ENCODE measurements at regions not wholly inside any gene's neighbourhood (a gene's known extent, or its start where the extent isn't known, plus 50 kb on each side); places are given as distances from the start of the nearest gene placed in this dataset.

DNA sequence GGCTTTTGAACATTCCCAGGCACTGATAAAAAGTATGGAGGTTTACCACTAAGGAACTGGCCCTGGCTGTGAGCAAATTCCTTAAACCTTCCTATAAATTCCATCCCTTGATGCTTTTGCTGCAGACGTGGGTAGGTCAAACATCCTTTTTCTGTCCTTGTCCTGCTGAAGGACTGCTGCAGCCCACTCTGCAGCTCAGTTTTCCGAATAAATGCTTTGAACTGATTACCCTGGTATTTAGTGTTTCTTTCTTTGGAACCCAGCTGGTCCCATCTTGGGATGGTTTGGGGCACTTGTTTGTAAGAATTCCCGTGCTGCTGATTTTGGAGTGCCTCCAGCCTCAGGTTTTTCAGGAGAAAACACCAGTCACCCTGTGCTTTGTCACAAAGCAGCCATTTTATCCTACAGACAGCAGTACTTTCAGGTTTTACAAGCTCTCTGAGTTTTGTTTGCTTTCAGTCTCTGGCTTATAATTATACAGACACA, 815.9 kb downstream of the VGLL3 start:
- TF ChIP-seq, protein P1, sequence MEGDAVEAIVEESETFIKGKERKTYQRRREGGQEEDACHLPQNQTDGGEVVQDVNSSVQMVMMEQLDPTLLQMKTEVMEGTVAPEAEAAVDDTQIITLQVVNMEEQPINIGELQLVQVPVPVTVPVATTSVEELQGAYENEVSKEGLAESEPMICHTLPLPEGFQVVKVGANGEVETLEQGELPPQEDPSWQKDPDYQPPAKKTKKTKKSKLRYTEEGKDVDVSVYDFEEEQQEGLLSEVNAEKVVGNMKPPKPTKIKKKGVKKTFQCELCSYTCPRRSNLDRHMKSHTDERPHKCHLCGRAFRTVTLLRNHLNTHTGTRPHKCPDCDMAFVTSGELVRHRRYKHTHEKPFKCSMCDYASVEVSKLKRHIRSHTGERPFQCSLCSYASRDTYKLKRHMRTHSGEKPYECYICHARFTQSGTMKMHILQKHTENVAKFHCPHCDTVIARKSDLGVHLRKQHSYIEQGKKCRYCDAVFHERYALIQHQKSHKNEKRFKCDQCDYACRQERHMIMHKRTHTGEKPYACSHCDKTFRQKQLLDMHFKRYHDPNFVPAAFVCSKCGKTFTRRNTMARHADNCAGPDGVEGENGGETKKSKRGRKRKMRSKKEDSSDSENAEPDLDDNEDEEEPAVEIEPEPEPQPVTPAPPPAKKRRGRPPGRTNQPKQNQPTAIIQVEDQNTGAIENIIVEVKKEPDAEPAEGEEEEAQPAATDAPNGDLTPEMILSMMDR (conservative IDR thresholded peaks at IDR 0.05 in 1 of 2, IDR thresholded peaks at IDR 0.05 in 1 of 2; ENCODE audit: extremely low read depth in 1 of 2, insufficient read depth in 1 of 2, low read depth in 1 of 2, low read length in 2 of 2) = no peak
- no peak for TF ChIP-seq EZH2 (IDR thresholded peaks at IDR 0.05; ENCODE audit: borderline replicate concordance, low read length)
